ELF-1 (cell line): ENCODE measurements at regions not wholly inside any gene's neighbourhood (a gene's known extent, or its start where the extent isn't known, plus 50 kb on each side); places are given as distances from the start of the nearest gene placed in this dataset.
A peak's percentile ranks its signal among the peaks of the same experiment; 100 is the strongest.

Source experiments
- DNase-seq: peaks from one replicate; pipeline ENCODE4 v3.0.0-alpha.2; 2016; ENCODE audit warnings: low read depth, low spot score

DNA sequence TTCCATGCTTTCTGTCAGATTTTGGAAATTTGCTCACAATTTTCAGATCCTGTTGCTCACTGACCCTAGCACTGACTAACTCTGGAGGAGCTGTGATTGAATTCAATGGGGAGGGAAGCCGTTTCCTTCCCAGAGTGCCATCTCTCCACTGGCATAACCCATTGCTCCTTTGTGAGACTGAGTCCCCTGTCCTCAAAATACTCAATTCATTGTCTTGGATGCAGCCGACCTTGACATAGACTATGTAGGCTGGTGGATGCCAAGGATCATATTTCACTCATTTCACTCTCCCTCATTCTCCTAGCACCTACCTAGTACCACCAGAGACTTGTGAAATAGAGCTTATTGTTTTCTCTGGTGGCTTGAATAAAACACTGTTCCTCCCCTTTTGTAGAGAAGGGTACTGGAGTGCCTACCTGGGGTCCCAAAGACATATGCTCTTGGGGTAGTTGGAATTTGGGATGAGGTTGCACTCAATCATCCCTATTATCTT lies 511.3 kb upstream of the ZMIZ1 start:
- DNase-seq = no peak

DNA sequence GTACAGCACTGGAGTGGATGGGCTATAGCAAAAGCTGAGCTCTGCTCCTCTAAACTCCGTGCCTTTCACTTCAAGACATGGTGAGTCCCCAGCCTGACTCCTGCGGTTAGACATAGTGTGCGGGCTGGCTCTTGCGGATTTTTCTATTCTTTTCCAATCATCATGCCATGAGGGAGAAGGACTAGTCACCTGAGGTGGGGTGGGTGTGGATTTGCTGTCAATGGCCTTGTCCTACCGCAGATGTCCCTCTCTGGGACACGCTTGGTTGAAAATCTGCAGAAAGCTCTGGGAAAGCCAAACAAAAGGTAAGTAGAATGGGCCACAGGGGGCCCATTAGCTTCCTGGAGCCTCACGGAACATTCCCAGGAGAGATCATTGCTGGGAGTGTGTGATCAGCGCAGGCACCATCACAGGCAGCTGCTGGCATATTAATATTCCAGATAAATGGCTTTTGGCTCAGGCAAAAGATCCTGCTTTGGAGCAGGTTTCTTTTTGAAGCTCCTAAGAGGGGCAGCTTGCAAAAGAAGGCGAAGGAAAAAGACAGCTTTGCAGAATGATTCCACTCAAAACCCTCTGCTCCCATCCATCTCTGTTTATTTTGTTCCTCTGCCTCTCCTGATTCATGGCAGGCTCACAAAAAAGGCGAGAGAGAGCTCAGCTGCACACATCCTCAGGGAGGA lies 509.0 kb upstream of the ZMIZ1 start:
- DNase-seq = peak; percentile 36

DNA sequence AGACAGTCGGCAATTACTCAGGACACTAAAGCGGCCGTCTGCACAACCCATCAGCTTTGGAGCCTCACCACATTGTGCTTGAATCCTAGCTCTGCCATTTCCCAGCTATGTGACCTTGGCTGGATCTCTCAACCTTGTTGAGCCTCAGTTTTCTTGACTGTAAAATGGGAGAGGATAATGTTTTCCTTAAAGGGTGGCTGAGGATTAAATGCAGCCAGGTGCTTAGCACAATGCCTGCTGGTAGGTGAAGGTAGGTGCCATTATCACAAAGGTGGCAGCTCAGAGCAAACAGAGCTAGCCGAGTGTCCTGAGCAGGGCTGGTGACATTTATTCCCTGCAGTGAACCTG lies 508.5 kb upstream of the ZMIZ1 start:
- no peak for DNase-seq

DNA sequence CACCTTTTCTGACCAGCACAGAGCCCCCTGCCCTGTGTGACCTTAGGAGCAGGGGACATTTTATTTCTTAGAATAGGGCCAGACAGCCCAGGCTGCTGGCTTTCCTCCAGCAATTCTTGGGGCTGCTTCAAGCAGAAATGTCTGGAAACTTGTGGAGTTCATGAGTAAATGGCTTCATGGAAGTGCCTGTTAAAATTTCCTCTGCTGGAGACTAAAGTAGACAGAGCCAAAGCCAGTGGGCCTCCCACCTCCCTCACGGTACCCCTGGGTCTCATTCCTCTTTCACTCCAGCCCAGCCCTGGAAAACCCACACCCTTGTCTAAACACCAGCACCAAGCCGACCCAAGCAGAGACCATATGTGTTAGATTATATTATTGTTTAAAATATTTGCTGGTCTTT lies 505.5 kb upstream of the ZMIZ1 start:
- no peak for DNase-seq

DNA sequence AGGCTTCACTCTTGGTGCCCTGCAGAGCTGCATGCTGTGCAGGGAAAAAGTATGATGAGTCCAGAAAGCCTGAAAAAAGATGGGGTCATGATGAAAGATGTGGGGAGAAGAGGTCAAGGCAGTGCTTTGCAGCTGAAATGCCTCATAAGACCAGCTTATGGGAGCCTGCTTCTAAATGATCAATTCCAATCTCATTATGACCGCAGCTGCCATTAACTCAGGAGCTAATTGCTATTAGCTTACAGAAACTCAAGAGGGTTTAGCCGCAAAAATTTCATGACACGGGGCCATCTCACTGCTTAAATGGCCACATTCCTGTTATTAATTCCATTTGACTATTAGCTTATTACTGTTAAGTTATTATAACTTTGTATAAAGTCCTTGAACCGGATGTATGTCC lies 502.9 kb upstream of the ZMIZ1 start:
- no peak for DNase-seq

DNA sequence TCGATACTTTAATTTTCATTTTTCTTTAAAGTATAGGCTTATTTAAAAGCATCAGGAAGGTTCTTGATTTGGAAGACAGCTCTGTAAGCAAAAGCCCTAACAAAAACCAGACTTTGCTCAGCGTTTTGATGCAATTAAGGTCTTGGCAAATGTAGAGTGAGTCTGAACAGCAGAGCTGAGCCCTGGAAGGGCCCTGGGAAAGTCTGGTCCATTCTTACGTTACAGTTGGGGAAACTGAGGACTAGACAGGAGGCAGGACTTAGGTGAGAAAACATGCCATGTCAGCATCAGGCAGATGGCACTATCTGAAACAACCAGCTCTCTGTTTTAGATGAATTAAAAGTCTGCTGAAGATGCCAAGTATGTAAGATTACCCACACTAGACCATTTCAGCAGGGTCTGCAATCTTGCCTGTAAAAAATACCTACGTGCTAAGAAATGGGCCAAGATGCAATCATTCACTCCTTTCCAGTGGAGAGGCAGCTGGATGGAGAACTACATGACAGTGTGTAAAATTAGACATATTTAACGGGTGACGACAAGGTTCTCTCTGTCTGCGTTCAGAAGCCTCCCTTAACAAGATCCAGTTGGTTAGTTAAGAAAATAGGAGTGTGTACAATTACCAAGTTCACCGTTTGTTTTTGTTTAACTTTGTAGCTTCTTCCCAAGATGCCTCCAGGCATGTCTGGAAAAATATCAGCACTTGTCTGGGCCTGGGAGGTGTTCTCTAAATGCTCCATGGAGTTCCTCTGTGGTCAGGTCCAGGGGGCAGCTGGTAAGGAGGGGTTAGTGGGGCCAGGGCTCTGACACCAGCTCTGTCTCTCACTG lies 502.3 kb upstream of the ZMIZ1 start:
- no peak for DNase-seq

DNA sequence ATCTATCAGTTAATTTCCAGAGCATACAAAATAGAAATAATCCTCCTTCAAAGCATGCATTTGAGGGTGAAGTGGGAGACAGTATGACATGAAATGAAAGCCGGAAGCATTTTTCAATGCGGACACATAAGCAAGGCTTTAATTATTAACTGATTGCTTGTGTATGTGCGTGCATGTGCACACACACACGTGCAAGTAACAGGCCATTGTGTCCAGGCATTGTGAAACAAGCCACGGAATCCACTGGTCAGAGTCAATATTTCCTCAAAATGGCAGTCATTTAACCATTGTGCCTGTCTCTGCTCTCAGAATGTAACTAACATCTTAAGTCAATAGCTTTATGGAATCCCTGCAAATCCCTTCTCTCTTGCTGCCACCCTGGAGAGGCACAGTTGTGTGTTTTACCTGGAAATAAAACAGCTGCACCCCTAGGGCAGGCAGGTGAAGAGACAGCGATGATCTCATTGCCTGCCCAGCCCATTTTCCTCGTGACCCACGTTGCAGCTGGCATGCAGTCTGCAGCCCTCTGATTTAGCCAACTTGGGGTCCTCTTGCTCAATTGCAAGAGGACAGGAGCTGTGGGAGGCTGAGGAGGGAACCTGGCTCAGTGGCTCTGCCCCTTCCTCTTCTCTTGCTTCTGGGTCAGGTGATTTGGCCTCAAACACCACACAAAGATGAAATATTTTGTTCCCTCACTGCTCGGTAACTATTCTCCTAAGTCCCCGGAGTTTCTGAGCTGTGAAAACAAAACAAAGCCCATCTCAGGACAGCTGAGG lies 500.9 kb upstream of the ZMIZ1 start:
- no peak for DNase-seq

DNA sequence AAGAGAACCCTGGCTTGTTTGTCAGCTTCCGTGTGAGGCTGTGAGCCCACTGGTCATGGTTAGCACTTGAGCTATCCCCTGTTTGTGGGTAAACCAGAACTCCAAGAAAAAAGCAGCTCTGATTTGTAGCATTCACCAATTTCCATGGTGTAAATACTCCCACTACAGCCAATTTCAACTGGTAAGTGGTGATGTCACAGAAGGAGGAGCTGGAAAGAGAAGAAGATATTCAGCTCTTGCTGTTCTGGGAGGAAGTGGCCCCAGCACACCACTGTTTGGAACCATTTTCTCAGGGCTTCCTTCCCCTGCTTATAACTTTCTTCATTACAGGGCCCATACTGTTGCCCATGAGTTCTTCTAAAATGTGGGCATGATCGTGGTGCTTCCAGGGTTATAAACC lies 500.1 kb upstream of the ZMIZ1 start:
- DNase-seq = no peak

DNA sequence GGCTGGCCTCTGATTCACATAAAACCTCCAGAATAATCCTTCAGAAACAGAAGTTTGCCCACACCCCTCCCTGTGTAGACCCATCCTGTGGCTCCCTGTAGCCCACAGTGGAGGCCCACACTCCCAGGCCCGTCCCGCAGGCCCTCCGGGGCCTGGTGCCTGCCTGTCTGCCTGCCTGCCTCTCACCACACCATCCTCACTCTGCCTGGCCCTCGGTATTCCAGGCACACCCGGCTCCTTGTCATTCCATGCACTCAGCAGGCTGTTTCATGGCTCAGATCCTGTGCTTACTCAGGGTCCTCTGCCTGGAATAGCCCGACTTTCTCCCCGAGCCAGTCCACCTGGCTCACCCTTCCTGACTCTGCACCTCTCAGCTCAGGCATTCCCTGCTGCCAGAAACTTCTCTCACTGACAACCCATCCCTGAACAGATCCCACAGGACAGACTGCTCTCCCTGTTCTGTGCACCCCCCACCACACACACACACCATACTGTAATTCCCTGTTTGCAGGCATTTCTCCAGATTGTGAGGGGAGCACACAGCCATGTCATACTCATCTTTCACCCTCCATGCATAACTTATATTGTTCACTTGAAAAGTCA lies 498.0 kb upstream of the ZMIZ1 start:
- DNase-seq = peak; percentile 30

DNA sequence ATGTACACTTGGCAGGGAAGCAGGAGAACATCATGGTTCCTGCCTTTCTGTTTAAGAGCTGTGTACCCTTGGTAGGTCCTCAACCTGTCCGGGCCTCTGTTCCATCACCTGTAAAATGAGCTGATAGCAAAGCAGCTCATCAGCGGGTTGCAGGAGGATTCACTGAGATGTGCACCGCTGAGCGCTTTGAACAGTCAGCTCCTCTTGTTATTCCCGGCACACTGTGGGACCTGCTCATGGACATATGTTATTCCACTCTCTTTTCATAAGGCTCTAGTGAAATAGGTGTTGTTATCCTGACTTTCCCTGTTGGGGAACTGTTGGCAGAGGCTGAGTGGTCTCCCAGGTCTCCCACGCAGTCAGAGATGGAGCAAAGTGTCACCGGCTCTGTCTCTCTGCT lies 497.5 kb upstream of the ZMIZ1 start:
- no peak for DNase-seq

DNA sequence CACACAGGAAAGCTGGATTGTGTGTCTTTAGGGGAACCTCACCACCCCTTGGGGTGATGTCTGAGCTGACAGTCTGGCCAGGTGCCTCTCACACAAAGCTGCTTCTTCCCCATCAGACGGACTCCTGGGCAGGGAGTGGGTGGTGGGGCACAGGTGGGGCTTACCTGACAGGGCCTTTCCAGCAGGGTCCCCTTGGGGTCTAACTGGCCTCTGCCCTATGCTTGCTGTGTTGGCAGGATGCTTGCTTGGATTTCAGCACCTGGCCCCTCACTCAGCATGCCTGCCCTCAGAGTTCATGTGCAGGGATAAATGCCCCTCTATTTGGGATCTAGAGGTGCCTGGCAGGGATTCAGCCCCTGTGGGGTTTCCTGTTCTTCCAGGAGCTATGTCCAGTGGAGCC lies 496.9 kb upstream of the ZMIZ1 start:
- no peak for DNase-seq

DNA sequence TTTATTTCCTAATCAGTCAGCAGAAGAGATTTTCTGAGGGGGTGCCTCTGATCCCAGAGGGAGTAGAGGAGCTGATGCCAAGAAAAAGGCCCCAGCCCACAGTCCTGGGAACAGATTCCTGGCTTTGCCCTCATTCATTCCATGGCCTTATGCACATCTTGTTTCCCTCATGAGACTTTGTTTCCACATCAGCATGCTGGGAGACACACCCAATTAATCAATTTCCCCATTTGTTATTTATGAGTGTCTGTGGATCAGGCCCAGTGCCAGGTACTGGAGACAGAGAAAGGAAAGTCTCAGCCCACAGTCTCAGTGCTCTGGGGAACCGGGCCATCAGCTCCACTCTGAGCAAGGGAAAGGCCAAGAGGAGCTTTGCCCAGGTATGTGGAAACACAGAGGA lies 496.2 kb upstream of the ZMIZ1 start:
- no peak for DNase-seq

DNA sequence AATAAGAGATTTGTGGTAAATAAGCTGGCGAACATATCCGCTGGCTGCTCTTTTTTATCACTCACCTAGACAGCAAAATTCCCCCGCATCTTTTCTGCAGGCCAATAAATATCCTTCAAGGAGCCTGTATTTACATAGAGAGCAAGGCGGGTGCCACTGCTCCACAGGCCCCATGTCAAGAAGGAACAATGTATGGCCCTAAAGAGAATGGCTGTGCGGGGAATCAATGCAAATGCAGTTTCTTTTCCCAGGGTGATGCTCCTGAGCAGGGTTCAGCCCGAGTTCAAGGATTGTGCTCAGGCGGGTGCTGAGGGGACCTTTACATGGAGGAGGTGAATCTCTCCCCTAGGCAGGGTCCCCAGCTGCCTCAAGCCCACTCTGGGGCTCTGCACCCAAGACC lies 494.2 kb upstream of the ZMIZ1 start:
- no peak for DNase-seq

DNA sequence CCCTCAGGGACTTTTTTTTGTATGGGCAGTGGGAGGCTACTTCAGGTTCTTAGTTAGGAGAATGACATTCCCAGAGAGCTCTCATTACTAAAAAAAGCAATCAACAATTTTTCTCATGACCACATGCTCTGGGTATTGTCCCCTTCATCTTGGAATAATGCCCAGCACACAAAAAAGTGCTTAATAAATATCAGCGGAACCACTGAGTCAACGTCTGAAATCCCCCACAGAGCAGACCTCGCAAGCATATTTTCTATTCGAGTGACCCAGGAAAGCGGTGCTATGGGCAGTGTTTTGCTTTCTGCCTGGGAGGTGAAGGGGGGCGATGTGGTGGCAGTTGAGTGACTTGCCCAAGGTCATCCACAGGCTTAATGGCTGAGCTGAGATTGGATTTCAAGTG lies 493.4 kb upstream of the ZMIZ1 start:
- no peak for DNase-seq

DNA sequence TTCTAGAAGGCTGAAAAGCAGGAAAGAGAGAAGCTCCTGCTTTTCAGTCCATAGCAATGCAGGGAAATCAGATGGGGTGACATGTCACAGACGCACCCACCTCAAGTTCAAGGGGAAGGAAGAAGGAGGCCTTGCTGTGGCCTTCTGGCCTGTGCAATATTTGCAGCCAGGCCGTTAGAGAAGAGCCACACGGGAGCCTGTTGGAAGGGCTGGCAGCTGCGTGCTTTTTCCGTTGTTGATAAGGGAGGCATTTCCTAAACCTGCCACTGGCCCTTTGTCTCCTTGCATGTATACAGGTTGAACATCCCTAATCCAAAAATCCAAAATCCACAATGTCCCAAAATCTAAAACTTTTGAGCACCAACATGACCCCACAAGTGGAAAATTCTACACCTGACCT lies 492.5 kb upstream of the ZMIZ1 start:
- DNase-seq = no peak

DNA sequence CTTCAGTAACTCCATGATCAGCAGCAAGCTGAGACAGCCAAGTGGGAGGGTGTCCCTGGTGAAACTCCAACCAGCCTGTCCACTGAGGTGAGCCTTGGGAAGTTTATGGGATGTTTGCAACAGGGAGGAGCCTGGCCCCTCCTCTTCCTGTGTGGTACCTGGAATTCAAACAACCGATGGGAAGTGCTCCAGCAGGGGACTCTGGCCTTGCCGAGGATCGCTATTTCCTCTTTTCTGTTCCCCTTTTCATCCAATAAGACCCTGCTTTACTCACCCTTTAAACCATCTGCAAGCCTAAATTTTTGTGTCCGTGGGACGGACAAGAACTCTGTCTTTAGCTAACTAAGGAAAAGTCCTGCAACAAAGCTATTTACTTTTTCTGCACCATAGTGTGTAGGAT lies 491.1 kb upstream of the ZMIZ1 start:
- DNase-seq = no peak

DNA sequence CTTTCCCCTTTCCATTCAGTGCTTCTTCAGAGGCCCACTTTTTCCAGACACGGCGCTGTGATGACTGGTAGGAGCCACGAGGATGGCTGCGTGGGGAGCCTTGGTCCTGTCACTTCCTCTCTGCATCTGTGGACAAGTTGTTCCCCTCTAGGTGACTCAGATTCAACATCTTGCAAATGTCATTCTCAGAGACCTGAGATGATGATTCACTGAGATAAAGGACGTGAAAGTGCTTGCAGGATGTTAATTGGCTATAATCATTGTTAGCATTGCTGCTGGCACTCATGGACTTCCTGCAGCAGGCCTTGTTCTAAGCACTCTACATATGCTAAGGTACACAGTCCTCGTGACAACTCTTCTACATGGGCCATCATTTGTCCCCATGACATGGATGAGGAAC lies 489.8 kb upstream of the ZMIZ1 start:
- no peak for DNase-seq

DNA sequence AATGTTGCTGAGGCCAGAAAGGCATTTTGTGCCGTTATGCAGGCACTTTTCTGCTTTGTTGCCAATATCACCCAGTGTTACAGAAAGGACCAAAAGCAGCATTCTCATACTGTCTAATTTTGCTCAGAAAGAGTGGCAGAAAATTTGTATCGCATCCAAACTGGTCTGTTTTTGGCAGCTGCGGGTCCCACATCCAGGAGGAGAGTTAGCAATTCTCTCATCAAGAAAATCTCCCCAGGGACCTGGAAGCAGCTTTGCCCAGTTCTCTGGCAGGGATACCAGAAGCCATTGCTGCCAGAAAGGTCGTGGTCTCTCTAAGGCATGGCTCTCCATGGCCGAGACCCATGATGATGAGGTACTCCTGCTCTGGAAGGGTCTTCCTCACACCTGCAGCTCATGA lies 489.2 kb upstream of the ZMIZ1 start:
- DNase-seq = no peak

DNA sequence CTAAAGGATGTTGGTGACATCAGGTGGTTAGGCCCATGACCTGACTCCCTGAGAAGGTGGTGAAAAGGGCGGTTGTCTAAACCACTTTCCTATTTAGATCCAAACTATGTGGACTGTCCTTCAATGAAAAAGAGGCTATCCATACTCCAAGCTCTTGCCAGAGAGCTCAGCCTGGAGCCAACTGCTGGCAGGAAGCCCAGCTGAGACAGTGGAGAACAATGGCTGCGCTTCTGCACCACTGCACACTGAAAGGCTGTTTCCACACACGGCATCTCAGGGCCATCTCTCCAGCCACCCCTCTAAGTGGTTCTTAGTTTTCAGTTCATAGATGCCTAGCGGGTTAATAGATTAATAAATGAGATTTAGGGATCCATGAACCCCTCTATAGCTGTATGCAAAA lies 488.8 kb upstream of the ZMIZ1 start:
- DNase-seq = no peak

DNA sequence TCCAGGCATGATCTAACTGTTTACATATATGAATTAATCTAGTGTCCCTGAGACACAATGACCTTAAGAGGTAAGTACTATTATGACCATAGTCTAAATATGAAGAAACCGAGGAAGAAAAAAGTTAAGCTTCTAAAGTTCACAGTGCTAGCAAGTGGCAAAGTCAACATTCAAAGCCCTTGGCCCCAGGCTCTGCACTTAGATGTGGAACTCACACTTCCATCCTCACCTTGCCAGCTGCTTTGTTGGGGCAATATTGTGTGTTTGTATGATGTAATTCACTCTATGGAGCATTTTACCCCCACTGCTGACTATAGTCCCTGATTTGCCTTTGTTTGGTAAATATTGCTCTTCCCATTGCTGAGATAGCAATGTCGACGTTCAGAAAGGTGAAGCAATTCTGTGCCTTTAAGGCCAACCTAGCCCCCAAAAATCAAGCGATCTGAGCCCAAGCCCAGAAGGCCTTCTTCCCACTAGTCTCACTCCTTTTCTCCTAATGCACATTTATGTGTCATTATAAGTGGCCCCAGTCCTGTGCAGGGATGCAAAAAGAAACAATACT lies 487.6 kb upstream of the ZMIZ1 start:
- DNase-seq = no peak

DNA sequence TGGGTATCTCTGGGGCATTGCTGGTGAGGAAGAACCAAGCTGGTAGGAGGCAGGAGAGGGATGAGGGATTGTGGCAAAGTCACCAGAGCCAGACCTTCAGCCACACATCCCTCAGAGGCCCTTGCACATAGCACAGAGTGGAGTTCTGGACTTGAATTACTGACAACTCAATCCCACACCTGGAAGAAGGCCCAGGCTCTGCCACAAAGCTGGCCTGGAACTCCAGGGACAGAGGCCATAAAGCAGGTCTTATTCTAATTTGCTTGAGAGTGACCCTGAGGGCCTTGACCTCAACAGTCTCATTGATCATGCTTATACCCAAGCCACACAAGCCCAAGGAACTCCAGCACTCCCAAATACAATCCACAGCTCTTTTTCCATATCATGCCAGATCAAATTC lies 486.2 kb upstream of the ZMIZ1 start:
- DNase-seq = no peak

DNA sequence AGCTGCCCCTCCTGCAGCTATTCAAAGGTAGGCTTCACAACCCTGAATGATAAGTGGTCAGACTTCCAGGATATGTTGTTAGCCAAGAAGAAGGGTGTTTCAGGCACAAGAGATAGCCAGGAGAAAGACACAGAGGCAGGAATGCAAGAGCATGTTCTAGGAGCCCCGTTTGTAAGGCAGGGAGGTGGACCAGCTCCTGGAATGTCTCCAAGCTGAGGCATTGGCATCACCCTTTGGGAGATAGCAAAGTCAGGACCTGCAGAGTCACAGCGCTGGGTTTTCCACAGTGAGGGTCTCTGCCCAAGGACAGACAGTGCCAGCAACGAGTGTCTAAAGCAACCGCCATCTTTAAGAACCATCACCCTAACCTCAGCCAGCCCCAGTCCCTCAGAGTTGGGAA lies 484.5 kb upstream of the ZMIZ1 start:
- no peak for DNase-seq
